GM23338 (cell line): ENCODE measurements at regions not wholly inside any gene's neighbourhood (a gene's known extent, or its start where the extent isn't known, plus 50 kb on each side); places are given as distances from the start of the nearest gene placed in this dataset.

ENCODE experiments used
- ATAC-seq: fragments of 200-7000 bp; cut with Tn5 transposase; 3 replicates; pipeline ENCODE4 v1.9.1; 2020
- DNase-seq: peaks from one replicate; pipeline ENCODE4 v3.0.0-alpha.2; 2015; ENCODE audit warnings: low spot score
- H2AFZ ChIP-seq: fragments of 200-600 bp; sonication (generic); 2 replicates; pipeline ENCODE4 v1.8.0; 2016; ENCODE audit warnings: antibody characterized with exemption, mild to moderate bottlenecking, moderate library complexity
- H3F3A ChIP-seq: fragments of 200-600 bp; sonication (generic); replicated peaks from 2 replicates; pipeline ENCODE4 v1.8.0; 2017; ENCODE audit warnings: antibody characterized with exemption, mixed run types, low read depth
- H3K27ac ChIP-seq: fragments of 200-600 bp; sonication (generic); 2 replicates; pipeline ENCODE4 v1.6.1; 2016; ENCODE audit warnings: low read depth
- H3K27me3 ChIP-seq: fragments of 200-600 bp; sonication (generic); 2 replicates; pipeline ENCODE4 v1.8.0; 2016; ENCODE audit warnings: mild to moderate bottlenecking, mixed run types, moderate library complexity; ENCODE audit not compliant: insufficient read depth
- H3K36me3 ChIP-seq: fragments of 200-600 bp; sonication (generic); 2 replicates; pipeline ENCODE4 v1.8.0; 2016; ENCODE audit warnings: mild to moderate bottlenecking; ENCODE audit not compliant: insufficient read depth
- H3K4me1 ChIP-seq: fragments of 200-600 bp; sonication (generic); 2 replicates; pipeline ENCODE4 v1.8.0; 2016; ENCODE audit warnings: mild to moderate bottlenecking, moderate library complexity; ENCODE audit not compliant: insufficient read depth
- H3K4me2 ChIP-seq: fragments of 200-600 bp; sonication (generic); 2 replicates; pipeline ENCODE4 v1.7.1; 2017; ENCODE audit warnings: mixed run types
- H3K4me3 ChIP-seq: fragments of 200-600 bp; sonication (generic); 2 replicates; pipeline ENCODE4 v1.6.1; 2016; ENCODE audit warnings: mixed run types
- H3K79me2 ChIP-seq: fragments of 200-600 bp; sonication (generic); replicated peaks from 2 replicates; pipeline ENCODE4 v1.8.0; 2017; ENCODE audit warnings: mild to moderate bottlenecking; ENCODE audit not compliant: insufficient read depth
- H3K9me2 ChIP-seq: fragments of 200-600 bp; sonication (generic); 2 replicates; pipeline ENCODE4 v1.8.0; 2017; ENCODE audit not compliant: insufficient read depth
- H4K20me1 ChIP-seq: fragments of 200-600 bp; sonication (generic); replicated peaks from 2 replicates; pipeline ENCODE4 v1.8.0; 2017; ENCODE audit warnings: mild to moderate bottlenecking; ENCODE audit not compliant: insufficient read depth
- H3K27ac Mint-ChIP-seq: 2 replicates; pipeline ENCODE4 v1.8.0; 2020; ENCODE audit warnings: inconsistent platforms, mild to moderate bottlenecking, moderate library complexity, mixed read lengths
- H3K27me3 Mint-ChIP-seq: 3 replicates; pipeline ENCODE4 v1.8.0; 2022; ENCODE audit warnings: low read depth, mild to moderate bottlenecking, moderate library complexity, mixed read lengths, inconsistent platforms; ENCODE audit not compliant: insufficient read depth, poor library complexity
- H3K36me3 Mint-ChIP-seq: 3 replicates; pipeline ENCODE4 v1.8.0; 2021; ENCODE audit warnings: low read depth, mild to moderate bottlenecking, inconsistent platforms, moderate library complexity, mixed read lengths
- H3K4me1 Mint-ChIP-seq: 3 replicates; pipeline ENCODE4 v1.8.0; 2020; ENCODE audit warnings: mild to moderate bottlenecking, inconsistent platforms, mixed read lengths
- H3K4me3 Mint-ChIP-seq: 3 replicates; pipeline ENCODE4 v1.8.0; 2021; ENCODE audit warnings: moderate library complexity, mild to moderate bottlenecking, inconsistent platforms, mixed read lengths
- H3K9me3 Mint-ChIP-seq: 3 replicates; pipeline ENCODE4 v1.8.0; 2020; ENCODE audit warnings: moderate library complexity, mild to moderate bottlenecking, inconsistent platforms, mixed read lengths
- CREB1 ChIP-seq: fragments of 250-450 bp; sonication (Bioruptor Pico); IDR thresholded peaks from 2 replicates; pipeline ENCODE4 v1.5.0; 2020; ENCODE audit warnings: low read depth, mild to moderate bottlenecking, moderate library complexity
- CTCF ChIP-seq, 2 experiments: fragments of 200-600 bp in 1 of 2; sonication (generic) in 1 of 2; conservative IDR thresholded peaks; 2 replicates each; pipeline versions ENCODE4 v1.5.1 to v1.6.1; 2016 to 2017; ENCODE audit warnings: antibody characterized with exemption in 2 of 2, low read depth in 2 of 2, mild to moderate bottlenecking in 2 of 2, moderate library complexity in 1 of 2
- ETS1 ChIP-seq: IDR thresholded peaks from 2 replicates; pipeline ENCODE4 v1.6.1; 2016; ENCODE audit warnings: antibody characterized with exemption
- EZH2 ChIP-seq: fragments of 200-600 bp; sonication (generic); IDR thresholded peaks from one replicate; pipeline ENCODE4 v1.8.0; 2017; ENCODE audit warnings: antibody characterized with exemption, mild to moderate bottlenecking, low read depth; ENCODE audit not compliant: unreplicated experiment
- EZH2phosphoT487 ChIP-seq: fragments of 200-600 bp; sonication (generic); IDR thresholded peaks from one replicate; pipeline ENCODE4 v1.8.1; 2018; ENCODE audit warnings: antibody characterized with exemption; ENCODE audit not compliant: unreplicated experiment
- JUNB ChIP-seq: IDR thresholded peaks from one replicate; pipeline ENCODE4 v1.6.1; 2016; ENCODE audit warnings: antibody characterized with exemption; ENCODE audit not compliant: unreplicated experiment
- NANOG ChIP-seq: IDR thresholded peaks from 2 replicates; pipeline ENCODE4 v1.6.1; 2016; ENCODE audit warnings: antibody characterized with exemption, borderline replicate concordance
- POLR2AphosphoS5 ChIP-seq: IDR thresholded peaks from 2 replicates; pipeline ENCODE4 v1.6.1; 2016; ENCODE audit warnings: antibody characterized with exemption, low read depth
- REST ChIP-seq: IDR thresholded peaks from one replicate; pipeline ENCODE4 v1.6.1; 2018; ENCODE audit warnings: antibody characterized with exemption; ENCODE audit not compliant: unreplicated experiment
- STAT1 ChIP-seq: IDR thresholded peaks from one replicate; pipeline ENCODE4 v1.6.1; 2016; ENCODE audit warnings: antibody characterized with exemption; ENCODE audit not compliant: unreplicated experiment
- ZNF114 ChIP-seq: fragments of 250-450 bp; sonication (Bioruptor Pico); IDR thresholded peaks from 2 replicates; pipeline ENCODE4 v1.5.0; 2020; ENCODE audit warnings: mild to moderate bottlenecking, moderate library complexity
- ZNF331 ChIP-seq: fragments of 250-450 bp; sonication (Bioruptor Pico); IDR thresholded peaks from 2 replicates; pipeline ENCODE4 v1.5.0; 2020; ENCODE audit warnings: low read depth, mild to moderate bottlenecking, moderate library complexity
- TF ChIP-seq, protein P1 (sequence below): fragments of 250-450 bp; sonication (Bioruptor Pico); IDR thresholded peaks from 2 replicates; pipeline ENCODE4 v1.5.0; 2020; ENCODE audit warnings: mild to moderate bottlenecking, moderate library complexity

DNA sequence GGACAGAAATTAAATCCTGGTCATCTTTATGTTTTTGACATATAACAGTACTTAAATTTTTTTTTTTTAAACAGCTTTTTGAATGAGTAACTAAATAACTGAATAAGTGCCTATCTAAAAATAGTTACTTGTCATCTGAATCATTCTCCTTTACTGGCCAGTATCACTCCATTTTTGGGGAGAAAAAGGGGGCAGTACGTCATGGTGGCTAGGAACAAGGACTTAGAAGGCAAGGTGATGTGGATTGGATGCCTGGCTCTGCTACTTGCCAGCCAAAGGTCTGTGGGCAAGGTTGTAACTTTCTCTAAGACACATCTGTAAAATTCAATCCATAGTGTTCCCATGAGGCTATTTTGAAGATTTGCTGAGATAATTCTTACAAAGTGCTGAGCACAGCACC lies 220.4 kb upstream of the DEPDC1 start:
- H3K9me3 Mint-ChIP-seq, result peaks cover 1% of the 10 kb centered on the region; the same call in 2 of the 3 replicates
- H3K4me3 ChIP-seq, result no peak overlapping the region
- TF ChIP-seq REST (no peak), ETS1 (no peak), EZH2phosphoT487 (no peak), CREB1 (CRISPR knock-in tag) (no peak), ZNF331 (CRISPR knock-in tag) (no peak), POLR2AphosphoS5 (no peak), EZH2 (no peak), NANOG (no peak), STAT1 (no peak), JUNB (no peak), ZNF114 (CRISPR knock-in tag) (no peak), CTCF (conservative IDR thresholded peaks at IDR 0.05; ENCODE audit: low read depth in 2 of 2) (no peak)
- TF ChIP-seq, protein P1, sequence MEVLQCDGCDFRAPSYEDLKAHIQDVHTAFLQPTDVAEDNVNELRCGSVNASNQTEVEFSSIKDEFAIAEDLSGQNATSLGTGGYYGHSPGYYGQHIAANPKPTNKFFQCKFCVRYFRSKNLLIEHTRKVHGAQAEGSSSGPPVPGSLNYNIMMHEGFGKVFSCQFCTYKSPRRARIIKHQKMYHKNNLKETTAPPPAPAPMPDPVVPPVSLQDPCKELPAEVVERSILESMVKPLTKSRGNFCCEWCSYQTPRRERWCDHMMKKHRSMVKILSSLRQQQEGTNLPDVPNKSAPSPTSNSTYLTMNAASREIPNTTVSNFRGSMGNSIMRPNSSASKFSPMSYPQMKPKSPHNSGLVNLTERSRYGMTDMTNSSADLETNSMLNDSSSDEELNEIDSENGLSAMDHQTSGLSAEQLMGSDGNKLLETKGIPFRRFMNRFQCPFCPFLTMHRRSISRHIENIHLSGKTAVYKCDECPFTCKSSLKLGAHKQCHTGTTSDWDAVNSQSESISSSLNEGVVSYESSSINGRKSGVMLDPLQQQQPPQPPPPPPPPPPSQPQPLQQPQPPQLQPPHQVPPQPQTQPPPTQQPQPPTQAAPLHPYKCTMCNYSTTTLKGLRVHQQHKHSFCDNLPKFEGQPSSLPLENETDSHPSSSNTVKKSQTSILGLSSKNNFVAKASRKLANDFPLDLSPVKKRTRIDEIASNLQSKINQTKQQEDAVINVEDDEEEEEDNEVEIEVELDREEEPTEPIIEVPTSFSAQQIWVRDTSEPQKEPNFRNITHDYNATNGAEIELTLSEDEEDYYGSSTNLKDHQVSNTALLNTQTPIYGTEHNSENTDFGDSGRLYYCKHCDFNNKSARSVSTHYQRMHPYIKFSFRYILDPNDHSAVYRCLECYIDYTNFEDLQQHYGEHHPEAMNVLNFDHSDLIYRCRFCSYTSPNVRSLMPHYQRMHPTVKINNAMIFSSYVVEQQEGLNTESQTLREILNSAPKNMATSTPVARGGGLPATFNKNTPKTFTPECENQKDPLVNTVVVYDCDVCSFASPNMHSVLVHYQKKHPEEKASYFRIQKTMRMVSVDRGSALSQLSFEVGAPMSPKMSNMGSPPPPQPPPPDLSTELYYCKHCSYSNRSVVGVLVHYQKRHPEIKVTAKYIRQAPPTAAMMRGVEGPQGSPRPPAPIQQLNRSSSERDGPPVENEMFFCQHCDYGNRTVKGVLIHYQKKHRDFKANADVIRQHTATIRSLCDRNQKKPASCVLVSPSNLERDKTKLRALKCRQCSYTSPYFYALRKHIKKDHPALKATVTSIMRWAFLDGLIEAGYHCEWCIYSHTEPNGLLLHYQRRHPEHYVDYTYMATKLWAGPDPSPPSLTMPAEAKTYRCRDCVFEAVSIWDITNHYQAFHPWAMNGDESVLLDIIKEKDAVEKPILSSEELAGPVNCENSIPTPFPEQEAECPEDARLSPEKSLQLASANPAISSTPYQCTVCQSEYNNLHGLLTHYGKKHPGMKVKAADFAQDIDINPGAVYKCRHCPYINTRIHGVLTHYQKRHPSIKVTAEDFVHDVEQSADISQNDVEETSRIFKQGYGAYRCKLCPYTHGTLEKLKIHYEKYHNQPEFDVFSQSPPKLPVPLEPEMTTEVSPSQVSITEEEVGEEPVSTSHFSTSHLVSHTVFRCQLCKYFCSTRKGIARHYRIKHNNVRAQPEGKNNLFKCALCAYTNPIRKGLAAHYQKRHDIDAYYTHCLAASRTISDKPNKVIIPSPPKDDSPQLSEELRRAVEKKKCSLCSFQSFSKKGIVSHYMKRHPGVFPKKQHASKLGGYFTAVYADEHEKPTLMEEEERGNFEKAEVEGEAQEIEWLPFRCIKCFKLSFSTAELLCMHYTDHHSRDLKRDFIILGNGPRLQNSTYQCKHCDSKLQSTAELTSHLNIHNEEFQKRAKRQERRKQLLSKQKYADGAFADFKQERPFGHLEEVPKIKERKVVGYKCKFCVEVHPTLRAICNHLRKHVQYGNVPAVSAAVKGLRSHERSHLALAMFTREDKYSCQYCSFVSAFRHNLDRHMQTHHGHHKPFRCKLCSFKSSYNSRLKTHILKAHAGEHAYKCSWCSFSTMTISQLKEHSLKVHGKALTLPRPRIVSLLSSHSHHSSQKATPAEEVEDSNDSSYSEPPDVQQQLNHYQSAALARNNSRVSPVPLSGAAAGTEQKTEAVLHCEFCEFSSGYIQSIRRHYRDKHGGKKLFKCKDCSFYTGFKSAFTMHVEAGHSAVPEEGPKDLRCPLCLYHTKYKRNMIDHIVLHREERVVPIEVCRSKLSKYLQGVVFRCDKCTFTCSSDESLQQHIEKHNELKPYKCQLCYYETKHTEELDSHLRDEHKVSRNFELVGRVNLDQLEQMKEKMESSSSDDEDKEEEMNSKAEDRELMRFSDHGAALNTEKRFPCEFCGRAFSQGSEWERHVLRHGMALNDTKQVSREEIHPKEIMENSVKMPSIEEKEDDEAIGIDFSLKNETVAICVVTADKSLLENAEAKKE, result no peak
- H3K79me2 ChIP-seq, result no peaks in the 10 kb centered on the region
- no peaks in the 10 kb centered on the region for H3K4me1 ChIP-seq
- H3K4me3 Mint-ChIP-seq, result no peak overlapping the region
- no peak overlapping the region for H3K27ac ChIP-seq
- no peaks in the 10 kb centered on the region for H3K36me3 ChIP-seq
- DNase-seq (no peak), ATAC-seq (no peak)
- H3K4me2 ChIP-seq, result no peak overlapping the region
- no peaks in the 10 kb centered on the region for H4K20me1 ChIP-seq
- no peak overlapping the region for H3K27ac Mint-ChIP-seq
- no peaks in the 10 kb centered on the region for H3K4me1 Mint-ChIP-seq
- no peaks in the 10 kb centered on the region for H3K36me3 Mint-ChIP-seq
- H3K27me3 Mint-ChIP-seq, result no peaks in the 10 kb centered on the region
- H3K27me3 ChIP-seq, result no peaks in the 10 kb centered on the region
- H2AFZ ChIP-seq, result no peak overlapping the region
- H3K9me2 ChIP-seq, result peaks cover 12% of the 10 kb centered on the region; the same call in 1 of the 2 replicates
- H3F3A ChIP-seq, result no peaks in the 10 kb centered on the region
